Kidney (tissue), 13 donors: ENCODE measurements at regions not wholly inside any gene's neighbourhood (a gene's known extent, or its start where the extent isn't known, plus 50 kb on each side); places are given as distances from the start of the nearest gene placed in this dataset.

Source experiments
- DNase-seq, 5 donors: peaks; one replicate each; pipeline ENCODE4 v3.0.0-alpha.2; 2013 to 2020
- FAIRE-seq: peaks from 2 replicates; lab custom pipeline; 2012; peaks lifted over from hg19 to GRCh38; lab: Jason Lieb, UNC
- H3K27ac ChIP-seq, 2 donors: one replicate each; pipeline ENCODE4 v1.7.0; 2013; ENCODE audit warnings: low read depth in 2 of 2, low read length in 2 of 2, inconsistent platforms in 1 of 2
- H3K27me3 ChIP-seq: one replicate; pipeline ENCODE4 v1.7.1; 2013; ENCODE audit warnings: low read length, inconsistent platforms; ENCODE audit not compliant: control insufficient read depth, insufficient read depth
- H3K36me3 ChIP-seq, 3 donors: one replicate each; pipeline versions ENCODE4 v1.7.0 to v1.7.1; 2013; ENCODE audit warnings: low read length in 3 of 3, control low read depth in 1 of 3, inconsistent platforms in 1 of 3; ENCODE audit not compliant: insufficient read depth in 3 of 3, control insufficient read depth in 2 of 3
- H3K4me1 ChIP-seq, 3 donors: one replicate each; pipeline versions ENCODE4 v1.7.0 to v1.7.1; 2013; ENCODE audit warnings: low read length in 3 of 3, inconsistent platforms in 1 of 3, low read depth in 1 of 3; ENCODE audit not compliant: control insufficient read depth in 2 of 3, insufficient read depth in 2 of 3
- H3K4me3 ChIP-seq, 3 donors: one replicate each; pipeline versions ENCODE4 v1.7.0 to v1.8.1; 2013; ENCODE audit warnings: low read length in 3 of 3, control low read depth in 1 of 3, inconsistent platforms in 1 of 3
- H3K9ac ChIP-seq, 3 donors: one replicate each; pipeline versions ENCODE4 v1.7.0 to v1.7.1; 2013; ENCODE audit warnings: low read length in 3 of 3, control low read depth in 1 of 3, inconsistent platforms in 1 of 3
- H3K9me3 ChIP-seq, 3 donors: one replicate each; pipeline versions ENCODE4 v1.7.0 to v1.7.1; 2013; ENCODE audit warnings: low read length in 3 of 3, control low read depth in 1 of 3, inconsistent platforms in 1 of 3; ENCODE audit not compliant: control insufficient read depth in 2 of 3, insufficient read depth in 1 of 3
- CTCF ChIP-seq: IDR thresholded peaks from 3 replicates; pipeline ENCODE4 v1.5.1; 2012; ENCODE audit warnings: mild to moderate bottlenecking, moderate library complexity, borderline replicate concordance; ENCODE audit not compliant: insufficient read depth; ENCODE audit errors: extremely low read depth
- intact Hi-C: fragments of 100-400 bp; cut with DNase I; formaldehyde crosslinking; loops from one replicate; pipeline ENCODE4 v1.11.1; 2022
- donor health status: control.
- donor health status: control.
- donor health status: control.
- donor health status: control.
- donor health status: control.
- donor health status: DM: yes; HTN: yes; CAD: no.
- donor health status: Normal renal cell carcinoma (clear cell type).

- no peak overlapping the region for H3K27ac ChIP-seq
- no peak for TF ChIP-seq CTCF
- H3K4me1 ChIP-seq = peaks cover 0 to 1% (median 0%) of the 10 kb centered on the region in 3 donors
- no peak for FAIRE-seq
- intact Hi-C loops = no loop called here
- no peak overlapping the region for H3K4me3 ChIP-seq
- H3K36me3 ChIP-seq = no peaks in the 10 kb centered on the region
- H3K27me3 ChIP-seq = no peaks in the 10 kb centered on the region
- no peak overlapping the region for H3K9ac ChIP-seq
- H3K9me3 ChIP-seq = no peaks in the 10 kb centered on the region
- no peak for DNase-seq
Observed at GRCh38 chr5:125554355-125554754, 807.9 kb upstream of the ZNF608 start.

- TF ChIP-seq CTCF = no peak
- H3K36me3 ChIP-seq = no peaks in the 10 kb centered on the region
- no peak overlapping the region for H3K27ac ChIP-seq
- no peaks in the 10 kb centered on the region for H3K27me3 ChIP-seq
- DNase-seq (no peak), FAIRE-seq (no peak)
- H3K4me1 ChIP-seq = no peaks in the 10 kb centered on the region
- intact Hi-C loops = no loop called here
- H3K9ac ChIP-seq = no peak overlapping the region
- no peaks in the 10 kb centered on the region for H3K9me3 ChIP-seq
- H3K4me3 ChIP-seq = no peak overlapping the region
Observed at GRCh38 chr5:125555591-125555990, 809.2 kb upstream of the ZNF608 start.

GRCh38 chr5:125558016-125558415 is 811.6 kb upstream of the ZNF608 start:
- no peak for TF ChIP-seq CTCF
- DNase-seq (no peak), FAIRE-seq (no peak)
- Histone ChIP-seq H3K4me3 (no peak overlapping the region), H3K36me3 (no peaks in the 10 kb centered on the region), H3K27ac (no peak overlapping the region), H3K4me1 (no peaks in the 10 kb centered on the region), H3K27me3 (no peaks in the 10 kb centered on the region), H3K9me3 (no peaks in the 10 kb centered on the region), H3K9ac (no peak overlapping the region)
- intact Hi-C loops = no loop called here

- no peak overlapping the region for H3K9ac ChIP-seq
- H3K9me3 ChIP-seq = no peaks in the 10 kb centered on the region
- no peak for FAIRE-seq
- no peaks in the 10 kb centered on the region for H3K4me1 ChIP-seq
- H3K36me3 ChIP-seq = no peaks in the 10 kb centered on the region
- no peak for DNase-seq
- intact Hi-C loops = no loop called here
- no peak overlapping the region for H3K27ac ChIP-seq
- no peak for TF ChIP-seq CTCF
- no peak overlapping the region for H3K4me3 ChIP-seq
- no peaks in the 10 kb centered on the region for H3K27me3 ChIP-seq
Observed at GRCh38 chr5:125558466-125558865, 812.0 kb upstream of the ZNF608 start.
